GM23248 (cell line): ENCODE measurements at regions not wholly inside any gene's neighbourhood (a gene's known extent, or its start where the extent isn't known, plus 50 kb on each side); places are given as distances from the start of the nearest gene placed in this dataset.

Experiments
- DNase-seq: peaks from one replicate; pipeline ENCODE4 v3.0.0-alpha.2; 2015
- H2AFZ ChIP-seq: fragments of 200-600 bp; sonication (generic); 2 replicates; pipeline ENCODE4 v1.6.1; 2016; ENCODE audit warnings: antibody characterized with exemption
- H3F3A ChIP-seq: fragments of 200-600 bp; sonication (generic); 2 replicates; pipeline ENCODE4 v1.6.1; 2016; ENCODE audit warnings: mild to moderate bottlenecking, antibody characterized with exemption, mixed run types; ENCODE audit not compliant: insufficient read depth
- H3K27ac ChIP-seq: fragments of 200-600 bp; sonication (generic); 2 replicates; pipeline ENCODE4 v1.5.1; 2016; ENCODE audit warnings: mild to moderate bottlenecking
- H3K27me3 ChIP-seq: fragments of 200-600 bp; sonication (generic); replicated peaks from 2 replicates; pipeline ENCODE4 v1.6.1; 2016; ENCODE audit warnings: mild to moderate bottlenecking; ENCODE audit not compliant: insufficient read depth
- H3K36me3 ChIP-seq: fragments of 200-600 bp; sonication (generic); 2 replicates; pipeline ENCODE4 v1.6.1; 2016; ENCODE audit warnings: low read depth, mild to moderate bottlenecking
- H3K4me1 ChIP-seq: fragments of 200-600 bp; sonication (generic); 2 replicates; pipeline ENCODE4 v1.6.1; 2016; ENCODE audit warnings: mild to moderate bottlenecking; ENCODE audit not compliant: insufficient read depth
- H3K4me2 ChIP-seq: fragments of 200-600 bp; sonication (generic); one replicate; pipeline ENCODE4 v1.6.1; 2016; ENCODE audit warnings: mild to moderate bottlenecking; ENCODE audit not compliant: unreplicated experiment
- H3K4me3 ChIP-seq: fragments of 200-600 bp; sonication (generic); 2 replicates; pipeline ENCODE4 v1.5.1; 2016; ENCODE audit warnings: mild to moderate bottlenecking
- H3K79me2 ChIP-seq: fragments of 200-600 bp; sonication (generic); 2 replicates; pipeline ENCODE4 v1.6.1; 2016; ENCODE audit warnings: mild to moderate bottlenecking; ENCODE audit not compliant: insufficient read depth
- H3K9ac ChIP-seq: fragments of 200-600 bp; sonication (generic); 2 replicates; pipeline ENCODE4 v1.6.1; 2016; ENCODE audit warnings: mild to moderate bottlenecking
- H3K9me2 ChIP-seq: fragments of 200-600 bp; sonication (generic); 2 replicates; pipeline ENCODE4 v1.6.1; 2016; ENCODE audit warnings: mixed run types, mild to moderate bottlenecking, moderate library complexity; ENCODE audit not compliant: insufficient read depth
- H3K9me3 ChIP-seq: fragments of 200-600 bp; sonication (generic); one replicate; pipeline ENCODE4 v1.6.1; 2017; ENCODE audit warnings: low read depth
- H4K20me1 ChIP-seq: fragments of 200-600 bp; sonication (generic); 2 replicates; pipeline ENCODE4 v1.6.0; 2016; ENCODE audit not compliant: insufficient read depth
- EZH2 ChIP-seq: fragments of 200-600 bp; sonication (generic); IDR thresholded peaks from 2 replicates; pipeline ENCODE4 v1.6.1; 2018; ENCODE audit warnings: antibody characterized with exemption, mild to moderate bottlenecking; ENCODE audit not compliant: insufficient read depth, poor library complexity, severe bottlenecking
- EZH2phosphoT487 ChIP-seq: fragments of 200-600 bp; sonication (generic); IDR thresholded peaks from 2 replicates; pipeline ENCODE4 v1.6.1; 2018; ENCODE audit warnings: antibody characterized with exemption, moderate library complexity, mild to moderate bottlenecking, low read depth; ENCODE audit not compliant: insufficient read depth
- WGBS, 2 experiments: methylation state at CpG; one replicate each; pipeline ENCODE4 v1.1.6; 2015 to 2017; ENCODE audit warnings: low lambda C conversion rate in 2 of 2, low coverage in 1 of 2; ENCODE audit errors: missing lambda C conversion rate in 2 of 2; 5-methylcytosine and 5-hydroxymethylcytosine counted together
- in situ Hi-C: fragments of 300-500 bp; cut with MboI; formaldehyde crosslinking; loops from 2 replicates; pipeline ENCODE4 v1.15.0; 2020

GRCh38 chr3:161689584-161690298, 193.1 kb downstream of the OTOL1 start:
- Histone ChIP-seq H3K27ac (no peak overlapping the region), H3K79me2 (no peaks in the 10 kb centered on the region), H3K4me3 (no peak overlapping the region), H3F3A (no peaks in the 10 kb centered on the region), H3K27me3 (no peaks in the 10 kb centered on the region), H2AFZ (no peak overlapping the region), H3K4me1 (no peaks in the 10 kb centered on the region), H3K9ac (no peak overlapping the region), H3K36me3 (no peaks in the 10 kb centered on the region), H3K9me3 (no peaks in the 10 kb centered on the region), H4K20me1 (no peaks in the 10 kb centered on the region), H3K9me2 (no peaks in the 10 kb centered on the region), H3K4me2 (no peak overlapping the region)
- 37 to 38% methylated on average over 5 of the region's 5 CpGs for WGBS, 2 experiments
- TF ChIP-seq EZH2phosphoT487: no peak
- TF ChIP-seq EZH2: no peak
- in situ Hi-C loops: no loop called here
- no peak for DNase-seq

GRCh38 chr3:161690299-161690620, 193.7 kb downstream of the OTOL1 start:
- no peak overlapping the region for H3K4me2 ChIP-seq
- TF ChIP-seq EZH2phosphoT487 (no peak), EZH2 (no peak)
- in situ Hi-C loops: no loop called here
- WGBS, 2 experiments: 2 to 10% methylated on average over 3 of the region's 3 CpGs
- no peak overlapping the region for H3K9ac ChIP-seq
- no peaks in the 10 kb centered on the region for H3K4me1 ChIP-seq
- DNase-seq: no peak
- H3K9me3 ChIP-seq: no peaks in the 10 kb centered on the region
- H4K20me1 ChIP-seq: no peaks in the 10 kb centered on the region
- no peak overlapping the region for H3K4me3 ChIP-seq
- H3F3A ChIP-seq: no peaks in the 10 kb centered on the region
- H3K27ac ChIP-seq: no peak overlapping the region
- no peaks in the 10 kb centered on the region for H3K79me2 ChIP-seq
- no peaks in the 10 kb centered on the region for H3K27me3 ChIP-seq
- no peaks in the 10 kb centered on the region for H3K9me2 ChIP-seq
- H2AFZ ChIP-seq: no peak overlapping the region
- no peaks in the 10 kb centered on the region for H3K36me3 ChIP-seq

- no peaks in the 10 kb centered on the region for H3K79me2 ChIP-seq
- no peak overlapping the region for H3K4me2 ChIP-seq
- no peaks in the 10 kb centered on the region for H3K9me2 ChIP-seq
- in situ Hi-C loops: no loop called here
- no peak for TF ChIP-seq EZH2
- no peak for TF ChIP-seq EZH2phosphoT487
- no peaks in the 10 kb centered on the region for H3K9me3 ChIP-seq
- H3F3A ChIP-seq: no peaks in the 10 kb centered on the region
- no peak overlapping the region for H3K27ac ChIP-seq
- no peaks in the 10 kb centered on the region for H3K4me1 ChIP-seq
- H3K36me3 ChIP-seq: no peaks in the 10 kb centered on the region
- no peaks in the 10 kb centered on the region for H3K27me3 ChIP-seq
- DNase-seq: no peak
- no peak overlapping the region for H3K9ac ChIP-seq
- H2AFZ ChIP-seq: no peak overlapping the region
- no peak overlapping the region for H3K4me3 ChIP-seq
- no peaks in the 10 kb centered on the region for H4K20me1 ChIP-seq
- WGBS, 2 experiments: 18 to 25% methylated on average over 1 of the region's 1 CpG
These were observed 195.1 kb downstream of the OTOL1 start for GRCh38 chr3:161691677-161692076.

- no peaks in the 10 kb centered on the region for H3K9me2 ChIP-seq
- H3F3A ChIP-seq: no peaks in the 10 kb centered on the region
- H3K9ac ChIP-seq: no peak overlapping the region
- no peak overlapping the region for H3K27ac ChIP-seq
- in situ Hi-C loops: no loop called here
- H3K79me2 ChIP-seq: no peaks in the 10 kb centered on the region
- WGBS, 2 experiments: 4% methylated on average over 5 of the region's 5 CpGs
- H3K27me3 ChIP-seq: no peaks in the 10 kb centered on the region
- TF ChIP-seq EZH2phosphoT487 (no peak), EZH2 (no peak)
- no peak for DNase-seq
- no peak overlapping the region for H2AFZ ChIP-seq
- H4K20me1 ChIP-seq: no peaks in the 10 kb centered on the region
- no peak overlapping the region for H3K4me3 ChIP-seq
- no peaks in the 10 kb centered on the region for H3K9me3 ChIP-seq
- no peaks in the 10 kb centered on the region for H3K36me3 ChIP-seq
- no peaks in the 10 kb centered on the region for H3K4me1 ChIP-seq
- H3K4me2 ChIP-seq: no peak overlapping the region
These were observed 198.3 kb downstream of the OTOL1 start for GRCh38 chr3:161694682-161695564.
